ENCODE measurements at regions not wholly inside any gene's neighbourhood (a gene's known extent, or its start where the extent isn't known, plus 50 kb on each side); places are given as distances from the start of the nearest gene placed in this dataset.

GRCh38 chr2:150872756-150873395, 385.4 kb upstream of the RND3 start:
- no peak overlapping the region for H3K27ac ChIP-seq
- DNase-seq (ENCODE audit: low read depth, low spot score) = no peak

GRCh38 chr2:150866431-150866830, 379.0 kb upstream of the RND3 start:
- no peak overlapping the region for H3K27ac ChIP-seq
- DNase-seq (ENCODE audit: low read depth, low spot score) = no peak

- H3K27ac ChIP-seq = no peak overlapping the region
- DNase-seq (ENCODE audit: low read depth, low spot score) = no peak
Observed at GRCh38 chr2:150863691-150864090, 376.2 kb upstream of the RND3 start.

GRCh38 chr2:150860301-150860700, 372.8 kb upstream of the RND3 start:
- no peak overlapping the region for H3K27ac ChIP-seq
- no peak for DNase-seq (ENCODE audit: low read depth, low spot score)

- H3K27ac ChIP-seq = no peak overlapping the region
- no peak for DNase-seq (ENCODE audit: low read depth, low spot score)
Observed at GRCh38 chr2:150859877-150860276, 372.4 kb upstream of the RND3 start.

GRCh38 chr2:150859162-150859561, 371.7 kb upstream of the RND3 start:
- H3K27ac ChIP-seq = no peak overlapping the region
- peak; percentile 20 for DNase-seq (ENCODE audit: low read depth, low spot score)

GRCh38 chr2:150858382-150858781, 370.9 kb upstream of the RND3 start:
- H3K27ac ChIP-seq = no peak overlapping the region
- DNase-seq (ENCODE audit: low read depth, low spot score) = no peak

- peak overlapping the region; percentile 59 for H3K27ac ChIP-seq
- DNase-seq (ENCODE audit: low read depth, low spot score) = peak; percentile 26
Observed at GRCh38 chr2:150856596-150857281, 369.3 kb upstream of the RND3 start.

GRCh38 chr2:150853263-150853662, 365.8 kb upstream of the RND3 start:
- DNase-seq (ENCODE audit: low read depth, low spot score) = no peak
- no peak overlapping the region for H3K27ac ChIP-seq

- no peak overlapping the region for H3K27ac ChIP-seq
- no peak for DNase-seq (ENCODE audit: low read depth, low spot score)
Observed at GRCh38 chr2:150850641-150851040, 363.2 kb upstream of the RND3 start.

GRCh38 chr2:150847578-150847977, 360.1 kb upstream of the RND3 start:
- no peak overlapping the region for H3K27ac ChIP-seq
- no peak for DNase-seq (ENCODE audit: low read depth, low spot score)

- no peak for DNase-seq (ENCODE audit: low read depth, low spot score)
Observed at GRCh38 chr2:150846691-150847090, 359.2 kb upstream of the RND3 start.

GRCh38 chr2:150832686-150833085, 345.2 kb upstream of the RND3 start:
- H3K27ac ChIP-seq = no peak overlapping the region
- DNase-seq (ENCODE audit: low read depth, low spot score) = no peak

More at GRCh38 chr2:150846691-150847090, 359.2 kb upstream of the RND3 start:
- no peak overlapping the region for H3K27ac ChIP-seq

- no peak overlapping the region for H3K27ac ChIP-seq
- no peak for DNase-seq (ENCODE audit: low read depth, low spot score)
Observed at GRCh38 chr2:150824118-150824517, 336.7 kb upstream of the RND3 start.

- H3K27ac ChIP-seq = no peak overlapping the region
- DNase-seq (ENCODE audit: low read depth, low spot score) = no peak
Observed at GRCh38 chr2:150817422-150817821, 330.0 kb upstream of the RND3 start.

GRCh38 chr2:150812664-150813367, 325.3 kb upstream of the RND3 start:
- H3K27ac ChIP-seq = no peak overlapping the region
- DNase-seq (ENCODE audit: low read depth, low spot score) = no peak

GRCh38 chr2:150812066-150812465, 324.6 kb upstream of the RND3 start:
- DNase-seq (ENCODE audit: low read depth, low spot score) = no peak
- H3K27ac ChIP-seq = no peak overlapping the region

- DNase-seq (ENCODE audit: low read depth, low spot score) = no peak
- H3K27ac ChIP-seq = no peak overlapping the region
Observed at GRCh38 chr2:150811259-150811855, 323.9 kb upstream of the RND3 start.

- no peak overlapping the region for H3K27ac ChIP-seq
- DNase-seq (ENCODE audit: low read depth, low spot score) = no peak
Observed at GRCh38 chr2:150809103-150809502, 321.6 kb upstream of the RND3 start.

- DNase-seq (ENCODE audit: low read depth, low spot score) = no peak
Observed at GRCh38 chr2:150806336-150806735, 318.9 kb upstream of the RND3 start.

More at GRCh38 chr2:150806336-150806735, 318.9 kb upstream of the RND3 start:
- no peak overlapping the region for H3K27ac ChIP-seq
